Hematopoietic multipotent progenitor cell treated with erythropoietin and hydrocortisone succinate and interleukin-3 and kit ligand, for 8 days (in vitro differentiated cells): ENCODE measurements at regions not wholly inside any gene's neighbourhood (a gene's known extent, or its start where the extent isn't known, plus 50 kb on each side); places are given as distances from the start of the nearest gene placed in this dataset.
"Not testable (repeated sequence)": the region's sequence is repeated elsewhere in the genome, so short reads cannot be mapped to it uniquely, and the experiment has no call there.

Source experiments
- DNase-seq: peaks from one replicate; pipeline ENCODE4 v3.0.0-alpha.2; 2015

DNA sequence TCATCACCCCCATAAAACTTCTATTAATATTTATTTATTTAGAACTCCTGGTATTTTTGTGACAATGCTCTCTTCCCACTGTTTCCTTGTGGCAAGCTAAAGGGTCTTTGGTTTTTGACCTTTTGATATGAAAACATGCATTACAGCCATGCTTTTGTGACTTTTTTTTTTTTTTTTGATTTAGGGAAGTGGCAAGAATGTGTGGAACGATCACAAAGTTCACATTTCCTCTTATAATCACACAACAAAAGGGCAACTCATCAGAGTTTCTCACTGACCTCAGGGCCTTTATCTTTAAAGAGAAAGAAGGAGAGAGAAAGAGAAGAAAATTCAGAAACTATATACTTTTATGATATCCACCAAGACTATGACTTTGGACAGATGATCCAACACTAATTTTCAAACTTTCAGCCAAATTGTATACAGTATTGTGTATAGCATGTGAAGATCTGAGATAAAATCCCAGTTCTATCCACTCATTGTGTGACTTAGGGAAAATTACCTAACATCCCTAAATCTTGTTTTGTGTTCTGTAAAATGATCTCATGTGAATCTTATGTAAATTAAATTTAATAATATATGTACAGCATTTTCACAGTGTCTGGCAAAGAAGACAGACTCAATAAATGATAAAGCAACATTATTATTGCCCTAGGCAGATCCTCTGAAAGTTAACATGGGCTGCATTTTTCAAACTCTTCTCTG, 106.8 kb upstream of the MARCKS start:
- DNase-seq, result no peak

DNA sequence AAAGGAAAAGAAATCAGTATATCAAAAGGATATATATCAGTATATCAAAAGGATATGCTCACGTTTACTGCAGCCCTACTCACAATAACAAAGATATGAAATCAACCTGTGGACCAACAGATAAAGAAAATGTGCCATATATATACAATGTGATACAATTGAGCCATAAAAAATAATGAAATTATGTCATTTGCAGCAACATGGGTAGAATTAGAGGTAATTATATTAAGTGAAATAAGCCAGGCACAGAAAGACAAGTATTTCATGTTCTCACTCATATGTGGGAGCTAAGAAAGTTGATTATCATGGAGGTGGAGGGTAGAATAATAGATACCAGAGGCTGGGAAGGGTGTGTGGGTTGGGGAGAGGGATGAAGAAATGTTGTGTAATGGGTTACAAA, 102.9 kb upstream of the MARCKS start:
- no peak for DNase-seq

DNA sequence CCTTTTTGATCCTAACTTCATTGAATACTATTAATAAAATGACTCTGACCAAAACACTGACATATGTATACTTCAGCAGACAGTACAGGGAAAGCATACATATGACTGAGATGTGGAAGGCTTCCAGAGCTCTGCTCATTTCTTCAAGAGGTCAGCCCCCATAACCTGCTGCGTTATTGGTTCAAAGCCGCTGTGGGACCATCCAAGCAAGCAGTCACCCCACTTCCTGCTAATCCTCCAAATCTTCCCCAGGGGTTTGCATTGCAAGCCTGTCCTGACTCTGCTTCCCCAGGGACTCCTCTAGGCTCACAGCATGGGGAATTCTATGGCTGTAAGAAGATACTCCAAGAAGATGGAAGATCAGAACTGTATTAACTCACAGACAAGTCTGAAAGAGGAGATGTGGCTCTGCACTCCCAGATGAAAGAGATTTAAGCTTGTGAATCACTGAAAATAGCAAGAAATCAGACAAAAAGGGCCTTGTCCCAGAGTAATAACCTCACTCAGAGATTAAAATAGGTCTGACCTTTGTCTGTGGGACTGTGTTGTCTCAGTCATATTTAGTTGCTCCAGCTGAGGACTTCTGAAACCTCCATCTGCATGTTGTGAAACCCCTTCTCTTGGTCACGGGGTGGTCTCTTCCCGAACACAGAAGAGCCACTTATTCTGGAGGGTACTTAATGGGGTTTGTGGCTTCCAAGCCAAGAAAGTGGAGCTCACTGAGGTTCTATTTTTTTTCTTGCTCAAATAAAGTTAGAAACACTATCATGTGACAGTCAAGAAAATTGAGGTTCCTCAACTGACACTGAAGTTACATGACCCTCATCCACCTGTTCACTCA, 101.5 kb upstream of the MARCKS start:
- DNase-seq, result no peak

DNA sequence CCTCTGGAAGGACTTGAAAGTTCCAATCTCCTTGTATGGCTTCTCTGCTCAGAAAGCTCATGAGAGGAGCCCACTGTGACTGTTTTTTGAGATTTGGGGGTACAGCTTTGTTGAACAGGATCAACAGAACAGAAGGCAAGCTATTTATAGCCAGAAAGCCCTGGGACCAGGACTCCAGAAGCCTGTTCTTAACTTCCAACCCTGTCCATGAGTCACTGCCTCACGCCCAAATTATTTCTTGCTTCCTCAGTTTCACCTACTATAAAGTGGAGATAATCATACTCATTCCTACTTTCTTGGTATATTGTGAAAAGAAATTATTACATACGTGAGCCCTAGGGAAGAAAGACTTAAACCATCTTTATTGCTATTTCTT, 100.9 kb upstream of the MARCKS start:
- DNase-seq, result no peak

DNA sequence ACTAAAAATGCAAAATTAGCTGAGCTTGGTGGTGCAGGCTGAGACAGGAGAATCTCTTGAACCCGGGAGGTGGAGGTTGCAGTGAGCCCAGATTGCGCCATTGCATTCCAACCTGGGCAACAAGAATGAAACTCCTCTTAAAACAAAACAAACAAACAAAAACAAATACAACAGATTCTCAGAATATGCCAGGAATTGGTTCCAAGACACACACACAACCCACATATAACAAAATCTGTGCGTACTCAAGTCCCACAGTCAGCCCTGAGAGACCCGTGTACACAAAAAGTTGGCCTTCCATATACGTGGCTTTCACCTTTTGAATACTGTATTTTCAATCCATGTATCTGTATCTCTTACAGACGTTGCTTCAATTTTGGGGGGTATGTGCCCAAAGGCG, 98.9 kb upstream of the MARCKS start:
- no peak for DNase-seq

DNA sequence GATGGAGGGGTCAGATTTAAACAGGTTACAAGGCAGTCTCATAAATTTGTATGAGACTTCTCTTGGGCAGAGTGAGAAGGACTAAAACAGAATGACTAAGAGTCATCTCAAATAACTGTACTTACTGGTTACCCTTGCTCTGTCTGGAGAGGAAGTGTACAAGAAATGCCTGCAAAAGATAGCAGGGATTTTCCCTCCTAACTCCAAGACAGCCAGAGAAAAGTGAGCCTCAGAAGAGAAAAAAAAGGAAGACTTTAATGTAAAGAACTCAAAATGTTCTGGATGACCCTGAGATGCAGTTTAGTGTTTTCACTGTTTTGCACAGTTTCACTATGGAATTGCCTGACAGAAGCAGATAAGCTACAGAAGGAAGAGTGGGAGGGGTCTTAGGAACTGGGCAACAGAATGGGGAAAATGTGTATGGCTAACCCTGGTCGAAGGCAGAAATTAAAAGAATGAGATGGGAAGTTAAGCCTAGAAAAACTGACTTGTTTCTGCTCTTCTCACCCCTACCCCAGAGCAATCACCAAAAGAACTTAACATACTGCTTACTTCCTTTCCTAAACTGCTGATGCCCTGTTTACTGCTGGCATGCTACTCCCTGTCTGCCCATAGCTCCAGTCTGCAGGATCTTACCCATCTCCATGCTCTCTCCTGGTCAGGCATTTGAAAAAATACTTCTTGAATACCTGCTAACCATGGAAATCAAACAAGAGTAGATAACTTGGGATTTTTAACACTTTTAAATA, 98.1 kb upstream of the MARCKS start:
- no peak for DNase-seq

DNA sequence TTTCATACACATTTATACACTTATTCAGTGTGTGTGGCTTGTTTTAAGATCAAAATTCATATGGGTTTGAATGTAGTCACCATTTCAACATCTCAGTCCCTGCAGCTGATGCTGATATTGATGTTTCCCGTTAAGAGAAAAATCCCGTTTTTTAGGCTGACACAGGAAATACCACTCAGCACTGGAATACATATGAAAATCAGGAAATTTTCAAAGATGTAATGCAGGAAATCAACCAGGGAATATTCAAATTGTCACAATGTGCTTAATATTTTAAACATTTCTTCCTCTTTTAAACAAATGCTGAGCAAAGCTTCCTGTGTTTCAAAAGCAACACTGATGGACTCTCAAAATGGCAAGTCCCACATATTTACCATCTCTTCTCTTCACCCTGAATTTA, 94.5 kb upstream of the MARCKS start:
- DNase-seq, result no peak

DNA sequence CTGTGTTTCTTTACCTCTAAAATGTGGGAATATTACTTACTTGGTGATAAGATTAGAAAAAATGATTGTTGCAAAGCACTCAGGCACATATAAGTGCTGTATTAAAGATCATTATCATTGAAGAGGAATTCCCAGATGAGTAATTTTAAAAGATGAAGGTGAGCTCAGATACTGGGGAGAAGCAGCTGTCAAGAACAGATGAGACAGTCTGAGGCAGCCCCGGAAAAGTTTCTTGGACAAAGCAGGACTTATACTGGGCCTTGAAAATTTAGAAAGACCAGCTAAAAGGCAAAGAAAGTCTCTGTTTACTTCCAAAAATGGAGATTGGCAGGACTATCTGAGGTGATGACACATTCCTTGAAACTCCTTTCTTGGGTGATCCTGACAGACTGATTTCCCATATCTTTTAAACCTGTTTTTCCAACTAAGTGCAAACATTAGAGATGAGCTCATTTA, 93.8 kb upstream of the MARCKS start:
- DNase-seq, result no peak

DNA sequence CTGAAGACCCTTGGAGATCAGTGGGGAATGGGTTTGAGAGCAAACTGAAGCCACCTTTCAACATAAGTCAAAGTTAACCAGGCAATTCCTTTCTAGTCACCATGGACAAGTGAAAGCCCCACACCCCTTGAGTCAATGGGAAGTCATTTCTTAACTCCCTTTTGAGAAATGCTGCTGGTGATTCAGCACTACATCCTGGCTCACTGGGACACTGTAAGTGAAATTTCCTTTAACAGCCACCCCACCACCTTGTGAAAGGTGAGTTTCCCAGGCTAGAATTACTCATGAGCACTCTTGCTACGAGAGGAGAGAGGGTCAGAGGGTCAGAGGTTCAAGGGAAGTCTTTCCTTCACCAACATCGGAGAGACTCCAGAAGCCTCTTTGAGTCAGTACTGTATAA, 93.3 kb upstream of the MARCKS start:
- DNase-seq, result no peak

DNA sequence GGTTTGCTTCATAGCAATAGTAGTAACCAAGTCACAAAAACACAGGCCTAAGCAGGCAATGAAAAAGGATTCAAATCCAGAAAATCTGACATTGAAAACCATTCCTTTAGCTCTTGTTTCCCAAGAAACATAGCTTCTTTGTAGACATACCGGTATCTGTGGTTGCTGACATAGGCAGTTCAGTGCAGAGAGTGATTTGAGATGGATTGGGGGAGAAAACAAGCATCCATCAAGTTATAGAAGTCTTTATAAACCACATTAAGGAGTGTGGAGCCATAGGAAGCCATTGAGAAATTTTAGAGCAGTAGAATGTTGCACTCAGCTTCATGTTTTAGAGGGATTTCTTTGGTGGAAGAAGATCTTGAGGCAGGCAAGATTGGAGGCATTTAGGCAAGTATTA, 91.2 kb upstream of the MARCKS start:
- DNase-seq, result no peak

DNA sequence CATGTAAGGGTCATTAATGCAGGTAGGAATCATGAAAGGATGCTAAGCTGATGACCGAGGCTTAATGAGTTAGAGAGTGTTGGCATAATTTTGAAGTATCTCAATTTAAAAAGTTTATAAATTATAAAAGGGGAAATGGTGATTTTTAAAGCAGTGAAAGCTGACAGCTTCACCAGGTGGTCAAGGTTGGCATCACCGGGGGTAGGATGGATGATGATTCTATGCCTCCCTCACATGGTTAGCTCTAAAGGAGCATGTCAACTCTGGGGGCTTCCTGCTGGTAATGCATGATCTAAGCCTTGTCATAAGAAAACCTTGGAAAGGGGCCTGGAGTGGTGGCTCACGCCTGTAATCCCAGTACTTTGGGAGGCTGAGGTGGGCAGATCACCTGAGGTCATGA, 89.2 kb upstream of the MARCKS start:
- no peak for DNase-seq

DNA sequence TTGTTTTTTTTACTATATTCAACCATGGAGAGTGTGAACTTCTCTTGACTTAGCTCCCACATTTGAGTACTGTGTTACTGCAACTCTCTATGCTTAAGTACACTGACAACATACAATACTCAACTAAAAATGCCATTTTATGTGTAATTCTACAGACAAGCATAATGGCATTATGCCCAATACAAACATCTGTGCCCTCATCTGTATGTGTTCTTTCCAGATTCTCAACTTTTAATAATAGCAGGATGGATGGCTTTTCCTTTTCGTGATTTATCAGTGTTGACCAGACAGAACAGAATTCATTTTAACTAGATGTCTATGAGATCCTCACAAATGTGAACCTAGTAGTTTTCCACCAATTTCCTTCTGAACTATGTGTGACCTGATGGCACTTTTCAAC, 84.2 kb upstream of the MARCKS start:
- DNase-seq, result no peak

DNA sequence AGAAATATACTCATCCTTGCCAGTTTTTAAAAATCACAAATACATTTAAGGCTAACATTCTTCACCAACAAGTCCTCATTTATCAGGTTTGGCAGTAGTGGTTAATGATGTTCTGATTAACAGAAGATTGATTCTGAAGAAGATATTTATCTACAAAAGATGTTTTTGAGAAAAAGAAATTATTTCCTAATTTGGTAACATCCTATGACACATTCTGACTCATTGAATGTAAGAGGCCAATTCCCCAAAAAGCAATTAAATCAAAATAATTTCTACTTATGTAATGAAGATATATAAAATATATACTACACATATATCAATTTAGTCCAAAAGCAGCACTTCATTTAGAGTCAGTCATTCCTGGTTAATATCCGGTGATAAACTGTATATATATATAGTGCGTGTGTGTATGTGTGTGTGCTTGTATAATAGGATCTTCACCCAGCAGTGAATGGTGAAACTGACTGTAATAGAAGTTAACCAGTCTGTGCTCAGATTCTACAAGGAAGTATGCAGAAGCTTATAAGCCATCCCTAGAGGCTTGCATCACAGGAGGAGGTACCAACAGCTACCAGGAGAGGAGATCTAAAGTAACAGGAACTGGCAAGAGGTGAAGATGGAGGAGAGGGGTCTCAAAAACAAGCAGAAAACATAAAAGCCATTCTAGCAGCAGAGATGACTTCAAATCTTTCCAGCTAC, 82.9 kb upstream of the MARCKS start:
- DNase-seq, result no peak

DNA sequence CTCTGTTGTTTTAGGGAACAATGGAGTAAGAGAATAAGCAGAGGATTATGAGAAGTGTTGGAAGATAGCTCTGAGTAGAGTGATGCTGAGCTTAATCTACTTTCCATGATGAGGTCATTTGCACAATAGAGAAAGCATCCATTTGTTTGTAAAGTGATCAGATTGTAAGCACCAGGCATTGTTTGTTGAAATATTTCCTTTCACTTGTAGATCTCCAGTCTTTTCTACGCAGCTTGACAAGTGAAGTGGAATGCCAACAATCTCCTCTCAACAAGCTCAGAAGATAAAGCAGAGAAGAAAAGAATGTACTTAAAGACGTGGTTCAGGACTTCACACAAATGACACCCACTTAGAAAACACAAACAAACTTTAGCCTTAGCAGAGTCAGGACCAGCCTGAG, 80.1 kb upstream of the MARCKS start:
- no peak for DNase-seq

DNA sequence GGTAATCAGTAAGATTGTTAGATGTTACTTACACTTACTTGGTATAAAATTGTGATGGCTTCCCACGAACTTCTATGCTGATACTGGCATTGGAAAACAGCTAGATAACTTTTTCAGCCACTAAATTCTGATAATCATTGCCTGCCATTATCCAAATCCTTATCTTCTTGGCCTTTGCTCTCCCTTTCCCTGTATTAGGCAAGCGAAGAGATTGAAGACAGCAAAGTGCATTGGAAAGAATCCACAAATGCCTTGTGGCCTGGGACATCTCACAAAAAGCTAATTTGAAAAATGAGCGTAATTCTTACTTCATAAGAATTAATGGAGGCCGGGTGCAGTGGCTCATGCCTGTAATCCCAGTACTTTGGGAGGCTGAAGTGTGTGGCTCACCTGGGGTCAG, 79.5 kb upstream of the MARCKS start:
- no peak for DNase-seq

DNA sequence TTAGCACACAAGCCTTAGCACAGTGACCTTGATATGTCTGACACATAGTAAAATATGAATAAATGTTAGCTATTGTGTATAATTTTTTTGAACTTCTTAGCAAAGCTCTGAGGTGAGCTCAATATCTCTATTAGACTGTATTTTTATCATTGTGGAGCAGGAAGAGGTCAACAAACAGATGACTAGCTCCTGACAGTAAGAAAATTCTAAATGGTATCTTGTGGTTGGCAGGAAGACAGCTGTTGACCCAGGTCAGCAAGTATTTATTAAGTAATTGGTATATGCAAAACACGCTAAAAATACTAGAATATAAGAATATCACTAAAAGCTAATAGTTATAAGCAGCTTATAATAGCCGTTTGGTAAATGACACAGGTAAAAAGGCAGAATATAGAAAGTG, 77.5 kb upstream of the MARCKS start:
- no peak for DNase-seq

DNA sequence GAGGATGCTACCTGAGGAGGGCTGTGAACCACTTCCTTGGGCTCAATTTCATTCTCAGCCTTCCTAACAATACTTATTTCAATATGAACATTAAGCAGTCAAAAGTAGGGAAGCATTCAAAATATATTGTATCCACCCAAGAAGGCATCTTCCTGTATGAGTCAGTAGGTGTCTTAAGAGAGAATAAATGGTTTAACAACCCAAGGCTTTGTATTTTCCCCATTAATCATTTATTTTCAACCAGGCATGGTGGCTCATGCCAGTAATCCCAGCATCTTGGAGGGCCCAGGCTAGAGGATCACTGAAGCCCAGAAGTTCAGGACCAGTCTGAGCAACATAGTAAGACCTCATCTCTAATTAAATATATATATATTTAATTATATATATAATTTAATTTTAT, 74.5 kb upstream of the MARCKS start:
- no peak for DNase-seq

DNA sequence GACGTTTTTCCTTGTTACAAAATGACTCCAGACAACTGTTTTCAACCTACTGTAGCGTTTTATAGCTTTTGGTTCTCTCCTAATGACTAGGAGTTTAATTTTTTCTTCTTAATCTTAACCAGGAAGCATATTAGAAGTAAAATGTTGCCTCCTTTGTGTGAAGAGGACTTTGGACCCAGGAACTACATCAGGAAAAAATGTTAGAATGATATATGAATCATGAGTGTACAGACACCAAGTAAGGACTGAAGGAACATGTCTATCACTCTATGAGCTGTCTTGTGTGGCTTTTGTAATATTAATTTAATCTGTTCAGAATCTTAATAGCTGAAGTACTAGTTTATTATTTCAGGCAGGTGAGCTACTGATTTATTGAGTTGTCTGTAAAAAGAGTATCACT, 71.0 kb upstream of the MARCKS start:
- no peak for DNase-seq

DNA sequence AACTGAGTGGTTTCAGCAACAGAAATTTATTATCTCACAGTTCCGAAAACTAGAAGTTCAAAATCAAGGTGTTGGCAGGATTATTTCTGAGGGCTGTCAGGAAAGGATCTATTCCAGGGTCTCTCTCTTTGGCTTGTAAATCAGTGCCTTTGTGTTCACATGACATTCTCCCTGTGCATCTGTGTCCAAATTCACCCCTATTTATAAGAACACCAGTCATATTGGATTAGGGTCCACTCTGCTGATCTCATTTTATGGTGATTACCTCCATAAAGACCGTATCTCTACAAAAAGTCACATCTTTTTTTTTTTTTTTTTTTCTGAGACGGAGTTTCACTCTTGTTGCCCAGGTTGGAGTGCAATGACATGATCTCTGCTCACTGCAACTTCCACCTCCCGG, 68.6 kb upstream of the MARCKS start:
- no peak for DNase-seq

DNA sequence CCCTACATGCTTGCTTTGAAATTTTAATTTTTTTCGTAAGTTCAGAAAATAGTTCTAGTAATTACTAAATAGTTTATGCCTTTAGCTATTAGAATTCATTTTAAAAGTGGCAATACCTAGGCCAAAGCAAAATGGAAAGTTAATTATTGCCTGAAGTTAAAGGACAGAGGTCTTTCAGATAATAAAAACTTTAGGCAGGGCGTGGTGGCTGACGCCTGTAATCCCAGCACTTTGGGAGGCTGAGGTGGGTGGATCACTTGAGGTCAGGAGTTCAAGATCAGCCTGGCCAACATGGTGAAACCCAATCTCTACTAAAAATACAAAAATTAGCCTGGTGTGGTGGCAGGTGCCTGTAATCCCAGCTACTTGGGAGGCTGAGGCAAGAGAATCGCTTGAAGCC, 65.9 kb upstream of the MARCKS start:
- not testable (repeated sequence) for DNase-seq

DNA sequence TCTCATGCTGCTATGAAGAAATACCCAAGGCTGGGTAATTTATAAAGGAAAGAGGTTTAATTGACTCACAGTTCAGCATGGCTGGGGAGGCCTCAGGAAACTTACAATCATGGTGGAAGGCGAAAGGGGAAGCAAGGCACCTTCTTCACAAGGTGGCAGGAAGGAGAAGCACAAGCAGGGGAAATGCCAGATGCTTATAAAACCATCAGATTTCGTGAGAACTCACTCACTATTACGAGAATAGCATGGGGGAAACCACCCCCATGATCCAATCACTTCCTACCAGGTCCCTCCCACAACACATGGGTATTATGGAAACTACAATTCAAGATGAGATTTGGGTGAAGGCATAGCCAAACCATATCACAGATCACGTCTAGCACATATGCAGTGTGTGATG, 61.8 kb upstream of the MARCKS start:
- not testable (repeated sequence) for DNase-seq

DNA sequence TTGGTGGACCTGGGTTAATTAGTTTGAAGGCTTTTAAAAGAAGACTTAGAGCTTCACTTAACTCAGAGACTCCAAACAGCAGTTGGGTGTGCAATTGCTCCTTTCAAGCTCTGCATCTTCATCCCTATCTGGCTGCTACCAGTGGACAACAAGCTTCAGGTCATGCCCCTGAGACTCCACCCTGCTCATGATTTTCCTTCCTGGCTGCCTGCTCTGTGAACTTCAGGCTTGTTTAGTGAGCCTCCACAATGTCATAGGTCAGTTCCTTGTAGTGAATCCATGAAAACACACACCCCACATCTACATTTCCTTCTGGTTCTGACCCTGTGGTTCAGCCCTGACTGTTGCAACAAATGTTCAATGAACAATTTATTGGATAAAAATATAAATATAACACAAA, 61.1 kb upstream of the MARCKS start:
- no peak for DNase-seq

DNA sequence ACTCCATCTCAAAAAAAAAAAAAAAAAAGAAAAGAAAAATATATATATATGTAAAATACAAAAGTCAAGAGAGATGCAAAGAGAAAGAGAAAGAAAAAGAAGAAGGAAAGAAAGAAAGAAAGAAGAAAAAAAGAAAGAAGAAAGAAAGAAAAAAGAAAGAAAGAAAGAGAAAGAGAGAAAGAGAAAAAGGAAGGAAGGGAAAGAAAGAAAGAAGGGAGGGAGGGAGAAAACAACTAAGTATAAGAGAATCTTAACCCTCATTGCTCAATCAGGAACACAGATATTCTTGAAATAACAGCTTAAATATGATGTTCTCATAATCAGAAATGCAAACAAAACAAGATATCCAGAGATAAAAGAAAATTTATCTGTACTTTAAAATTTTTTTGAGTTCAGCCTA, 54.4 kb upstream of the MARCKS start:
- no peak for DNase-seq
